ENCODE measurements at regions not wholly inside any gene's neighbourhood (a gene's known extent, or its start where the extent isn't known, plus 50 kb on each side); places are given as distances from the start of the nearest gene placed in this dataset.

DNA sequence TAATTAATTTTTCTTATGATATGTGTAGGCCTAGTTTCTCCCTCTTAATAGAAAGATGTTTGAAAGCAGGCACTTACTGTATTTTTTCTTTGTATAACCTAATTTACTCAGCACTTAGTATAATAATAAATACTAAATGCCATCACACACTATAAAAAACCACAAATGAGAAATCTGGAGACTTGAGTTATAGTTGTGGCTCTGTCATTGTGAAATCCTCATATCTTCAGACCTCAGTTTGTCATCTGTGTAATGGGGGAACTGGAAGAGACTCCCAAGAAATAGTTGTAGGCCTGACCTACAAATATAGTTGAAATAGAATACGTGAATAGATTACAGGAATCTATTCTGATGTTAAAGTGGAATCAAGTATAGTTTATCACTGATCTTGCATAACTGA, 287.6 kb upstream of the DPH6 start:
- DNase-seq (ENCODE audit: low spot score in 2 of 2), result no peak
- WGBS, 2 donors, result 86 to 95% methylated on average over 1 of the region's 1 CpG
- no peak overlapping the region for H3K4me3 ChIP-seq (ENCODE audit: low read depth, poor library complexity, severe bottlenecking)
- intact Hi-C loops (cut with DNase I; ENCODE audit: low total_unique reads), result no loop called here
- no peak for TF ChIP-seq POLR2A (IDR thresholded peaks at IDR 0.05)
- no peak for TF ChIP-seq CTCF (IDR thresholded peaks at IDR 0.05)

GRCh38 chr15:35834216-35834830, 288.4 kb upstream of the DPH6 start:
- no peak for TF ChIP-seq CTCF (IDR thresholded peaks at IDR 0.05)
- TF ChIP-seq POLR2A (IDR thresholded peaks at IDR 0.05), result no peak
- intact Hi-C loops (cut with DNase I; ENCODE audit: low total_unique reads), result no loop called here
- no peak overlapping the region for H3K4me3 ChIP-seq (ENCODE audit: low read depth, poor library complexity, severe bottlenecking)
- WGBS, 2 donors, result 38 to 47% methylated on average over 4 of the region's 4 CpGs
- no peak for DNase-seq (ENCODE audit: low spot score in 2 of 2)

DNA sequence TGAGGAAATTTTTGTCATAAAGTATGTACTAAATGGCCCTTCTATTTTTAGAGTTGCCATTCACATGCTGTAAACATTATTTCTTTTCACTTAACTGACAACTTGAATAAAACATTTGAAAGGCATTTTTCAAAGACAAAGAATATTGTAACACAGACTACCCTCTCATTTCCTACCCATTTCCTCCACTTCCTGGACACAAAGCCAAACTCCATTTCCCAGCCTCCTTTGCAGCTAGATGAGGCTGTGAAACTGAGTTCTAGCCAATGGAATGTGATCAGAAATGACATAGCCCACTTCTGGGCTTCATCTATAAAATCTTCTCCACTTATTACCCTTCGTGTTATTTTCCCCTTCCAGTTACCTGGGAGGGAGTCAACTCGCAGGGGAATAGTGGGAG, 288.9 kb upstream of the DPH6 start:
- no peak overlapping the region for H3K4me3 ChIP-seq (ENCODE audit: low read depth, poor library complexity, severe bottlenecking)
- TF ChIP-seq POLR2A (IDR thresholded peaks at IDR 0.05), result no peak
- TF ChIP-seq CTCF (IDR thresholded peaks at IDR 0.05), result no peak
- intact Hi-C loops (cut with DNase I; ENCODE audit: low total_unique reads), result no loop called here
- DNase-seq (ENCODE audit: low spot score in 2 of 2), result no peak
- whole genome bisulfite sequencing, 2 donors, result 84% methylated on average over 2 of the region's 2 CpGs

DNA sequence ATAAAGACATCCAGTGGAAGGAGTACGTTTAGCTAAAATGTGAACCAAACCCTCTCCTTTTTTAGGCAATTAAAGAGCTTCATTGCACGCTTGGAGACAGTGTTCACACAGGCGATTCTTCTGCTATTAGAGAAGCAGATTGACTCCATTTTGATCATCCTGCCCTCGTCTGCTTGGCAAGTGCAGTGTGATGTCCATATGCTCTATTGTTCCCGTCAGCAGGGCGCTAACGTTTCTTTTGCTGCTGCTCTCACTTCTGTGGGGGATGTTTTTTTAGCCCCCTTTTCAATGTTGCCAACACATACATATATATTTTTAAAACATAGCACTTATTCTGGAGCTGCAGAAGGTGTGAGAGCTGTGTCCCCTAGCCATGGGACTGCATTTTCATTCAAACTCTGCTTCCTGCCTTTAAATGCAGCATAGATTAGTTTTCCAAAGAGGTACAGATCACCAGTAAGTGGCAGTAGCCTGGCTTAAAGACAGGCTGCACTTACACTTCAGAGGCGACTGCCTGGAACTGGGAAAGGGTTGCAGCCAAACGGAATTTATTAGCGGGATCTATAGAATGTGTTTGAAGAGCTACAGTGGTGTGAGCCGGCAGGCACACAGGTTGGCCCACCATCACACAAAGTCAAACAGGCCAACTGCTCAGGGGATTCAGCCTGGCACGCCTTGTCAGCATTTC, 292.6 kb upstream of the DPH6 start:
- peak in 1 of 2 donors; percentile 50 for DNase-seq (ENCODE audit: low spot score in 2 of 2)
- 82 to 87% methylated on average over 12 of the region's 12 CpGs for WGBS, 2 donors
- intact Hi-C loops (cut with DNase I; ENCODE audit: low total_unique reads), result no loop called here
- H3K4me3 ChIP-seq (ENCODE audit: low read depth, poor library complexity, severe bottlenecking), result no peak overlapping the region
- no peak for TF ChIP-seq CTCF (IDR thresholded peaks at IDR 0.05)
- TF ChIP-seq POLR2A (IDR thresholded peaks at IDR 0.05), result no peak

- TF ChIP-seq CTCF (IDR thresholded peaks at IDR 0.05) (no peak), POLR2A (IDR thresholded peaks at IDR 0.05) (no peak)
- intact Hi-C loops (cut with DNase I; ENCODE audit: low total_unique reads), result no loop called here
- 86 to 89% methylated on average over 3 of the region's 3 CpGs for WGBS, 2 donors
- DNase-seq (ENCODE audit: low spot score in 2 of 2), result no peak
- no peak overlapping the region for H3K4me3 ChIP-seq (ENCODE audit: low read depth, poor library complexity, severe bottlenecking)
Measured at GRCh38 chr15:35842631-35843030, 296.7 kb upstream of the DPH6 start.

DNA sequence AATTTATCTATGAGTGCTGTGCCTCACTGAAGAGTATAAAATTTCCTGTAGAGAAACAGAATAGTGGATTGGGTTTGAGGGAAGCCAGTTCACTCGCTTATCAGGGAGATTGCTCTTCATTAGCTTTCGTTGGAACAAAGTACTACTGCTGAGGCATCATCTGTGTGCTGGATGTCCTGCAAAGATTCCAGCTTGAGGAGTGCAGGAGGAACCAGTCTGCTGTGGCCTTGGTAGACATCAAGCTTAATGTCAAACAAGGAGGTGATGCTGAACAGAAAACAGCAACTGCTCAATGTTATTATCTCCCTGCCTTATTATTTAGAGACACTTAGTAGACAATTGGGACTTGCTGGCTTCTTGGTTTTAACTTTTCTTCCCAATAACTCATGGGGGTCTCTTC, 297.5 kb upstream of the DPH6 start:
- 91 to 96% methylated on average over 2 of the region's 2 CpGs for WGBS, 2 donors

More for the DNA sequence above, 297.5 kb upstream of the DPH6 start:
- DNase-seq (ENCODE audit: low spot score in 2 of 2), result no peak
- no peak for TF ChIP-seq POLR2A (IDR thresholded peaks at IDR 0.05)
- no peak for TF ChIP-seq CTCF (IDR thresholded peaks at IDR 0.05)
- intact Hi-C loops (cut with DNase I; ENCODE audit: low total_unique reads), result no loop called here
- no peak overlapping the region for H3K4me3 ChIP-seq (ENCODE audit: low read depth, poor library complexity, severe bottlenecking)

All from lower leg skin (tissue), 4 donors.